IPS-18c (cell line): ENCODE measurements at regions not wholly inside any gene's neighbourhood (a gene's known extent, or its start where the extent isn't known, plus 50 kb on each side); places are given as distances from the start of the nearest gene placed in this dataset.
"Not testable (repeated sequence)": the region's sequence is repeated elsewhere in the genome, so short reads cannot be mapped to it uniquely, and the experiment has no call there.

Source experiments
- H3K4me3 ChIP-seq: 2 replicates; pipeline ENCODE4 v1.7.0; 2013; ENCODE audit warnings: low read depth, mild to moderate bottlenecking, low read length, moderate library complexity; ENCODE audit not compliant: insufficient read depth
- H3K9me3 ChIP-seq: one replicate; pipeline ENCODE4 v1.6.1; 2013; ENCODE audit warnings: mild to moderate bottlenecking, low read length, moderate library complexity; ENCODE audit not compliant: control insufficient read depth, insufficient read depth

GRCh38 chr2:192735447-192735846 lies 540.7 kb upstream of the TMEFF2 start:
- Histone ChIP-seq H3K4me3 (no peak overlapping the region), H3K9me3 (no peaks in the 10 kb centered on the region)

- Histone ChIP-seq H3K4me3 (no peak overlapping the region), H3K9me3 (no peaks in the 10 kb centered on the region)
Observed at GRCh38 chr2:192729369-192729768, 534.6 kb upstream of the TMEFF2 start.

GRCh38 chr2:192725991-192726390 lies 531.3 kb upstream of the TMEFF2 start:
- H3K9me3 ChIP-seq, result no peaks in the 10 kb centered on the region
- no peak overlapping the region for H3K4me3 ChIP-seq

- H3K4me3 ChIP-seq, result no peak overlapping the region
- no peaks in the 10 kb centered on the region for H3K9me3 ChIP-seq
Observed at GRCh38 chr2:192719629-192720028, 524.9 kb upstream of the TMEFF2 start.

DNA sequence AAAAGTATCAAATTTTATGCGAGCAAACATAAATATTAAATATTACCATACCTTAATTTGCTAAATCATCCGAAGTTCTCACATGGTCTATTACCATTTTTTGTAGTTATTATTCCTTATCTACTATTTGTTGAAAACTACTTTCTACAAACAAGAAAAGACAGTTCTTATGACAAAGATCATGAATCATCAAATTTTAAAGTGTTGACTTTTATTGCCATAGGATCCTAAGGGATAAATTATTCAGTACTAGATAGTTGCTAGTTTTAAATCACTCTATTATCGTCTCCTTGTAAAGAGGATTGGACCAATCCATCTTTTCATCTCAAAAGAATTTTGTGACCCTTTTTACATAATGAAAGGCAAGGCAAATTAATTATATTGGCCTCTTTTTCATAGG lies 523.6 kb upstream of the TMEFF2 start:
- Histone ChIP-seq H3K9me3 (no peaks in the 10 kb centered on the region), H3K4me3 (no peak overlapping the region)

GRCh38 chr2:192700934-192701333 lies 506.2 kb upstream of the TMEFF2 start:
- H3K9me3 ChIP-seq, result no peaks in the 10 kb centered on the region
- H3K4me3 ChIP-seq, result no peak overlapping the region

DNA sequence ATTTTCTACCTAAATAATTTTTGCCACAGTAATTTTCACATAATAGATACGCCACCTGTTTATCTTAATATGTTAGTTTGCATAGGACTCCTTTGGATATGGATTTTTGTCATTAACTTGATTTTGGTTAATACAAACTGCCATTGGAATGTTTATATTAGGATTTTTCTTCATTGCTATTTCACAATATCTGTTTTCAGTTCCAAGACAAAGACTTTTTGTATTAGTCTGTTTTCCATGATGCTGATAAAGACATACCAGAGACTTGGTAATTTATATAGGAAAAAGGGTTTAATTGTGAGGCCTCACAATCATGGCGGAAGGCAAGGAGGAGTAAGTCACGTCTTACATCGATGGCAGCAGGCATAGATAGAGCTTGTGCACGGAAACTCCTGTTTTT lies 503.1 kb upstream of the TMEFF2 start:
- H3K9me3 ChIP-seq, result no peaks in the 10 kb centered on the region

GRCh38 chr2:192696857-192697256 lies 502.1 kb upstream of the TMEFF2 start:
- no peaks in the 10 kb centered on the region for H3K9me3 ChIP-seq
- no peak overlapping the region for H3K4me3 ChIP-seq

More for the DNA sequence above, 503.1 kb upstream of the TMEFF2 start:
- H3K4me3 ChIP-seq, result no peak overlapping the region

DNA sequence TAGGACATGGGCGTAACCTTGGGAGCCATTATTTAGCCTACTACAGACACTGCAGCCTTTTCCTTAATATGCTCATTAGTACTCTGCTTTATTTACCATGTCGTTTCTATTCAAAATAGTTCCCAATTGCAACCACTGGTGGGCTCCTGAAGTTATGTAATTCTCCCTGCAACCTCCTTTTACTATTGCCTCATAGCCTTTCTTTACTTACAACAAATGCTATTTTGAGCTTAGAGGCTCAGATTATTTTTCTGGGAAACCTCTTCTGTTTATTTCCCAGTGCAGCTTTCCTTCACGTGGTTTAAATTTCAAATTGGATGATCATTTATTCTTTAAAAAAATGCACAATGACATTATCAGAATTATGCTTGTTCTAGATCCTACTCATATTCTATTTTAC lies 492.3 kb upstream of the TMEFF2 start:
- H3K4me3 ChIP-seq, result no peak overlapping the region
- no peaks in the 10 kb centered on the region for H3K9me3 ChIP-seq

GRCh38 chr2:192682511-192682910 lies 487.8 kb upstream of the TMEFF2 start:
- H3K4me3 ChIP-seq, H3K9me3 ChIP-seq: not testable (repeated sequence)

DNA sequence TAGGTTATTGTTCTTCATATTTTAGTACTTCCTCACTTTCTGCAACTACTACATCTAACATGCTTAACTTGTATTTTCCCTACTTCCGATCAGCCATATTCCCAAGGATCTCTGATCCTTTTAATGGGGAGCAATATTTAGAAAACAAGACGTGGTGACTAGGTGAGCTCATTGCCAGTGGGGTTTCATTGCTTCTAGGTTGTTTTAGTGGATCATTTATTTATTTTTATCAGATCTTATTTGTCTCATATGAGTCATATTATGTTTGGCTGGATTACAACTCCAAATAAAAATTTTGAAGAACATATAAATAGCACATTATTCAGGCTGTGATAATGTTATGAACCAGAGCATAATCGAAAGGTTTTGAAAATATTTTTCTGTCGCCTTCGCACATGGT lies 480.9 kb upstream of the TMEFF2 start:
- H3K4me3 ChIP-seq, result no peak overlapping the region
- H3K9me3 ChIP-seq, result no peaks in the 10 kb centered on the region

- H3K9me3 ChIP-seq, result no peaks in the 10 kb centered on the region
- H3K4me3 ChIP-seq, result no peak overlapping the region
Observed at GRCh38 chr2:192669505-192670091, 474.9 kb upstream of the TMEFF2 start.

- not testable (repeated sequence) for H3K4me3 ChIP-seq, H3K9me3 ChIP-seq
Observed at GRCh38 chr2:192660555-192660954, 465.8 kb upstream of the TMEFF2 start.

GRCh38 chr2:192657362-192657761 lies 462.6 kb upstream of the TMEFF2 start:
- no peaks in the 10 kb centered on the region for H3K9me3 ChIP-seq
- no peak overlapping the region for H3K4me3 ChIP-seq

DNA sequence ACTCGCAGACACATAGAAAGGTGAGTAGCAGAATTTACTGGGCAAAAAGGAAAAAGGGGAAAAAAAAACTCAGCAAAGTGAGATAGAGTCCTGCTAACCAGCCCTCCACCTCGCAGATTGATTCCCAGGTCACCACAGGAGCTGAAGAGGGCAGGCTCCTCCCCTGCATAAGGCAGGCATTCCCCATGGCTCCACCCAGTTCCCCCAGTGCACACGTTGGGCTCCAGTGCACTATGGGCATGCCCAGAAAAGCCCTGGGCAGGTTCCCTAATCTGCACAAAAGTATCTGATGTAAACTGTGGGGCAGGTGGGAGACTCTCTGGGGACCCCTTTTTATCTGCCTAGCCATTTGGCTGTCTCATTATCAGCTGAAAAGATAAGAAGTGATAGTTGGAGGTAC lies 461.2 kb upstream of the TMEFF2 start:
- H3K4me3 ChIP-seq, result no peak overlapping the region
- no peaks in the 10 kb centered on the region for H3K9me3 ChIP-seq

DNA sequence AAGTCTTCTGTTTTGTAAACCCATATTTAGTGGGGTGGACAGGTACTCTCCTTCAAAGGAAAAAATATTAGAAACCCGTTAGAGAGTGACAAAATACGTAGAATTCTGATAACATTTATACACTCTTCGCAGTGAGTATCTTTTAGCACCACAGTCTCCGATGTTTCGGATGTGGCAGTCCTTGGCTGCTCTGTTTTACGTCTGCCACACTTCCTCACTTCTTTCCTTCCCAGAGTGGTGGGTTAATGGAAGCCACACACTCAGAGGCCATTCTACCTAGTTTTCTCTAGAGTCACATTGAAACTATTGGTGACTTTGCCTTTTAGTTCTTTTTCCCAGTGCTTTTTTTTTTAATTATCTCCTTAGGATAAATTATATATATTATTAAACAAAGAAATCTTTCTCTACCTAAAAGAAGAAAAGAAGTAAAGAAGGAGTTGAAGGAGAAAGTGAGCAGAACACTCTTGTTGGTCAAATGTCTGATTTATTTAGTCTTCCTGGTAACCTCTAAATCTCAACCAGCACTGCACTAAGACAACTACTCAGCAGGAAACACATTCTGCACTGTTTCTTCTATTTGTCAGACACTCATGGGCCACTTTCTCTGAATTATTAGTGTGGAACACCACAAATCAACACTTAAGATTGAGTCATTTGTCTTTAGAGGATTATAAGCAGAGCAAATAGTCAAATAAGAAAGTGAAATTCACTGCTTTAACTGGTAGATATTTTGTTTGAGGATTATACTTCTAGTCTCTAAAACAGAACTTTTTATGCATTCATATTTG lies 451.3 kb upstream of the TMEFF2 start:
- no peaks in the 10 kb centered on the region for H3K9me3 ChIP-seq
- no peak overlapping the region for H3K4me3 ChIP-seq

GRCh38 chr2:192634557-192634956 lies 439.8 kb upstream of the TMEFF2 start:
- H3K9me3 ChIP-seq, result no peaks in the 10 kb centered on the region

DNA sequence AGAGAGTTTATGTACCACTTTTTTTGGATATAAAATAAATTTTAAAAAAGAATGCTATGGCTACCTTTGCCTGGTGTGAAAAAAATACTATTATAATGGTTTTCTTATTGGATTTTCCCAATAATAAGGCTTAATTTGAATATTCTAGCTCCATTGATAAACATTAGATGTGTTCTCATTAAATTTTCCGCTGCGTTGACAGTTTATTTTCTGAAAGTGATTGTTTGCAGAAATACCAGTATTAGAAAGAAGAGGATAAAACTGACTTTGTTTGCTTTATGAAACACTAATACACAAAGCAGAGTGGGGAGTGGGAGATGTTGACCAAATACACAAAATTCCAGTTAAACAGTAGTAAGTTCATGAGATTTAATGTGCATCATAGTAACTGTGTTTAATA lies 433.3 kb upstream of the TMEFF2 start:
- H3K9me3 ChIP-seq, result no peaks in the 10 kb centered on the region

More at GRCh38 chr2:192634557-192634956, 439.8 kb upstream of the TMEFF2 start:
- H3K4me3 ChIP-seq, result no peak overlapping the region

GRCh38 chr2:192615105-192615504 lies 420.4 kb upstream of the TMEFF2 start:
- no peaks in the 10 kb centered on the region for H3K9me3 ChIP-seq
- no peak overlapping the region for H3K4me3 ChIP-seq

More for the DNA sequence above, 433.3 kb upstream of the TMEFF2 start:
- H3K4me3 ChIP-seq, result no peak overlapping the region
